ENCODE measurements at regions not wholly inside any gene's neighbourhood (a gene's known extent, or its start where the extent isn't known, plus 50 kb on each side); places are given as distances from the start of the nearest gene placed in this dataset.

GRCh38 chr17:79484600-79485418, 126.0 kb downstream of the RBFOX3 start:
- no peak overlapping the region for H3K27ac ChIP-seq
- intact Hi-C loops (cut with DNase I) = no loop called here
- no peaks in the 10 kb centered on the region for H3K4me1 ChIP-seq (replicated peaks)
- peaks cover 2% of the 10 kb centered on the region for H3K27me3 ChIP-seq (replicated peaks; ENCODE audit: insufficient read depth)
- no peak for DNase-seq (ENCODE audit: low spot score)
- TF ChIP-seq CTCF (IDR thresholded peaks at IDR 0.05) (no peak), POLR2AphosphoS5 (IDR thresholded peaks at IDR 0.05) (no peak), POLR2A (IDR thresholded peaks at IDR 0.05) (no peak)
- 67% methylated on average over 9 of the region's 11 CpGs for WGBS
- H3K9me3 ChIP-seq = no peaks in the 10 kb centered on the region
- no peaks in the 10 kb centered on the region for H3K36me3 ChIP-seq
- H3K4me3 ChIP-seq = no peak overlapping the region

GRCh38 chr17:79483842-79484241, 127.0 kb downstream of the RBFOX3 start:
- intact Hi-C loops (cut with DNase I) = no loop called here
- WGBS = 27% methylated on average over 5 of the region's 5 CpGs
- TF ChIP-seq POLR2A (IDR thresholded peaks at IDR 0.05) = no peak
- no peak for TF ChIP-seq CTCF (IDR thresholded peaks at IDR 0.05)
- TF ChIP-seq POLR2AphosphoS5 (IDR thresholded peaks at IDR 0.05) = no peak
- no peak for DNase-seq (ENCODE audit: low spot score)
- Histone ChIP-seq H3K4me1 (replicated peaks) (no peaks in the 10 kb centered on the region), H3K36me3 (no peaks in the 10 kb centered on the region), H3K27me3 (replicated peaks; ENCODE audit: insufficient read depth) (peaks cover 2% of the 10 kb centered on the region), H3K4me3 (no peak overlapping the region), H3K27ac (no peak overlapping the region), H3K9me3 (no peaks in the 10 kb centered on the region)

- WGBS = 24% methylated on average over 17 of the region's 17 CpGs
- H3K27me3 ChIP-seq (replicated peaks; ENCODE audit: insufficient read depth) = peaks cover 2% of the 10 kb centered on the region
Measured at GRCh38 chr17:79482727-79483521, 127.9 kb downstream of the RBFOX3 start.

DNA sequence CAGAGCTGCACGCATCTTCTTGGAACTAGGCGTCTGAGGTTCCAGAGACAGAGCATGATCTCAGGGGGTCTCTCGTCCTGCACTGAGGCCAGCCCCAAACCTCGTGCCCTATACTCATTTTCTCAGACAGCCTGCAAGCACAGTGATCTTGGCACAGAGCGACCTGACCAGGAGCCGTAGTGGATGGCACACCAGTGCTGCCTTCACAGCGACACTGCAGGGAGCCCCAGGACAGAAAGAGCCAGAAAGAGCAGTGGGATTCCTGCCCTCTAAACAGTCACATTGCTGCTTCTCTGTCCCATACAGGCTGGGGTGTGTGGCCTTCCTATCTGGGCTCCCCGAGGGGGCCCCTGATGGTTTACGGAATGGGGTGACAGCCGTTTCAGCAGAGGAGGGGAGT, 131.0 kb downstream of the RBFOX3 start:
- peaks cover 4% of the 10 kb centered on the region for H3K27me3 ChIP-seq (replicated peaks; ENCODE audit: insufficient read depth)
- intact Hi-C loops (cut with DNase I) = no loop called here

More at GRCh38 chr17:79482727-79483521, 127.9 kb downstream of the RBFOX3 start:
- TF ChIP-seq POLR2A (IDR thresholded peaks at IDR 0.05) (no peak), POLR2AphosphoS5 (IDR thresholded peaks at IDR 0.05) (no peak)
- no peak overlapping the region for H3K4me3 ChIP-seq
- H3K36me3 ChIP-seq = no peaks in the 10 kb centered on the region
- H3K4me1 ChIP-seq (replicated peaks) = no peaks in the 10 kb centered on the region
- H3K27ac ChIP-seq = no peak overlapping the region
- no peak for DNase-seq (ENCODE audit: low spot score)
- H3K9me3 ChIP-seq = no peaks in the 10 kb centered on the region
- intact Hi-C loops (cut with DNase I) = no loop called here

More for the DNA sequence above, 131.0 kb downstream of the RBFOX3 start:
- Histone ChIP-seq H3K27ac (no peak overlapping the region), H3K4me3 (no peak overlapping the region), H3K4me1 (replicated peaks) (no peaks in the 10 kb centered on the region), H3K36me3 (no peaks in the 10 kb centered on the region), H3K9me3 (no peaks in the 10 kb centered on the region)
- no peak for DNase-seq (ENCODE audit: low spot score)
- TF ChIP-seq CTCF (IDR thresholded peaks at IDR 0.05) (no peak), POLR2AphosphoS5 (IDR thresholded peaks at IDR 0.05) (no peak), POLR2A (IDR thresholded peaks at IDR 0.05) (no peak)
- 90% methylated on average over 10 of the region's 10 CpGs for WGBS

Measured in prostate gland (tissue), 2 donors.